ENCODE measurements at regions not wholly inside any gene's neighbourhood (a gene's known extent, or its start where the extent isn't known, plus 50 kb on each side); places are given as distances from the start of the nearest gene placed in this dataset.

DNA sequence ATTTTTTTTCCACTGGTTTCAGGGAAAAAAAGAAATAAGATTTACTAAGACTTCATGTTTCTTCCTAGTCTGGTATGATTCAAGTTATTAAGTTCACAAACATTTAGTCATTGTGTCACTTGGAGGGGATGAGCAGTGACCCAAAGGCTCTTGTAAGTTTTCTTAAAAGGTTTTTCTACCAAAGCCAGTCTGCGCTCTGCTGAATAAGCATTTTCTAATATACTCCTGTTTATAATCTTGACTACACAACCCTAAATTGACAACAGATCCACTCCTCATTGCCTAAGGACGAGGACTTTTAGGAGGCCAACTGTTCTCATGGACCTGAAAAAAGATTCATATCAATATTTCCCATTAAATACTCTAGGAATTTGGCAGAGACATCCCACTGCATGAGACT is 161.1 kb upstream of the TLL1 start:
- TF ChIP-seq, protein P1, sequence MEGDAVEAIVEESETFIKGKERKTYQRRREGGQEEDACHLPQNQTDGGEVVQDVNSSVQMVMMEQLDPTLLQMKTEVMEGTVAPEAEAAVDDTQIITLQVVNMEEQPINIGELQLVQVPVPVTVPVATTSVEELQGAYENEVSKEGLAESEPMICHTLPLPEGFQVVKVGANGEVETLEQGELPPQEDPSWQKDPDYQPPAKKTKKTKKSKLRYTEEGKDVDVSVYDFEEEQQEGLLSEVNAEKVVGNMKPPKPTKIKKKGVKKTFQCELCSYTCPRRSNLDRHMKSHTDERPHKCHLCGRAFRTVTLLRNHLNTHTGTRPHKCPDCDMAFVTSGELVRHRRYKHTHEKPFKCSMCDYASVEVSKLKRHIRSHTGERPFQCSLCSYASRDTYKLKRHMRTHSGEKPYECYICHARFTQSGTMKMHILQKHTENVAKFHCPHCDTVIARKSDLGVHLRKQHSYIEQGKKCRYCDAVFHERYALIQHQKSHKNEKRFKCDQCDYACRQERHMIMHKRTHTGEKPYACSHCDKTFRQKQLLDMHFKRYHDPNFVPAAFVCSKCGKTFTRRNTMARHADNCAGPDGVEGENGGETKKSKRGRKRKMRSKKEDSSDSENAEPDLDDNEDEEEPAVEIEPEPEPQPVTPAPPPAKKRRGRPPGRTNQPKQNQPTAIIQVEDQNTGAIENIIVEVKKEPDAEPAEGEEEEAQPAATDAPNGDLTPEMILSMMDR (IDR thresholded peaks at IDR 0.05; ENCODE audit: poor library complexity, severe bottlenecking), result no peak
- no peak for TF ChIP-seq RAD21 (conservative IDR thresholded peaks at IDR 0.05)
